Progenitor cell of endocrine pancreas (in vitro differentiated cells): ENCODE measurements at regions not wholly inside any gene's neighbourhood (a gene's known extent, or its start where the extent isn't known, plus 50 kb on each side); places are given as distances from the start of the nearest gene placed in this dataset.

Experiments used
- DNase-seq: peaks from one replicate; pipeline ENCODE4 v3.0.0; 2021; ENCODE audit warnings: low spot score; ENCODE audit not compliant: unreplicated experiment
- H3K27ac Mint-ChIP-seq: 2 replicates; pipeline ENCODE4 v1.8.0; 2021; ENCODE audit warnings: mild to moderate bottlenecking, moderate library complexity, mixed read lengths
- H3K27me3 Mint-ChIP-seq: 2 replicates; pipeline ENCODE4 v1.8.0; 2021; ENCODE audit warnings: mixed read lengths
- H3K36me3 Mint-ChIP-seq: 2 replicates; pipeline ENCODE4 v1.8.0; 2022; ENCODE audit warnings: mixed read lengths; ENCODE audit not compliant: insufficient read depth
- H3K4me1 Mint-ChIP-seq: 2 replicates; pipeline ENCODE4 v1.8.0; 2021; ENCODE audit warnings: low read depth, mixed read lengths
- H3K4me3 Mint-ChIP-seq: 2 replicates; pipeline ENCODE4 v1.8.0; 2021; ENCODE audit warnings: low read depth, mild to moderate bottlenecking, moderate library complexity, mixed read lengths
- H3K9me3 Mint-ChIP-seq: 2 replicates; pipeline ENCODE4 v1.8.0; 2021; ENCODE audit warnings: low read depth, mixed read lengths
- TF ChIP-seq, protein P1 (sequence below): fragments of 200-600 bp; sonication (generic); IDR thresholded peaks from one replicate; pipeline ENCODE4 v1.5.0; 2021; ENCODE audit warnings: antibody characterized with exemption, mild to moderate bottlenecking; ENCODE audit not compliant: unreplicated experiment

DNA sequence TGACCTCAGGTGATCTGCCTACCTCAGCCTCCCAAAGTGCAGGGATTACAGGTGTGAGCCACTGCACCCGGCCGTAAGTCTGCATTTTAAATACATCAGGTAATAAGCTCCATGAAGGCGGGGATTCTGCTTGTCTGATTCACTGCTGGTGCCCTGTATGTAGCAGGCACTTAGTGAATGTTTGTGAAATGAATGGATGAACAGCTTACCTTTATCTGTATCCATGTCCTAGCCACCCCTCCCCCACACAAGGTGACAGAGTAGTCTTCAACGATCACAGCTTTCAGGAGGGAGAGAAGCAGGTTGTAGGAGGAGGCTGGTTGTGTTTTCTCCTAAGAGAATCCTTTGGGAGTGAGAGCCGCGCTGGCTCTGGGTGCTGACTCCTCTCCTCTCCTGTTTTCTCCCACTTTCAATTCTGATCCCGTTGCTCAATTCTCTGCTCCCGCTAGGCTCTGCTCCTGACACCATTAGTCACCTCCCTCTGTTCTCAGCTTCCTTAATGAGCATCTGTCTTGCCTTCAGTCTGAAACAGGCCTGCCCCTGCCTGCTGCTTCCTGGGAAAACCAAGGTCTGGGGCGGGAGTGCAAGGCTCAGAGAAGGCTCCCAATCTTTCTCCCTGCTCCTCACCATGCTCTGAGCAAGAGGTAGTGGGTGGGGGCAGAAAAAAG, 88.8 kb upstream of the CTNNA1 start:
- Mint-ChIP-seq H3K27me3 (peaks cover 13% of the 10 kb centered on the region), H3K27ac (peak overlapping the region; percentile 53), H3K36me3 (no peaks in the 10 kb centered on the region), H3K9me3 (no peaks in the 10 kb centered on the region), H3K4me3 (no peak overlapping the region), H3K4me1 (peaks cover 10% of the 10 kb centered on the region)
- DNase-seq, result no peak
- TF ChIP-seq, protein P1, sequence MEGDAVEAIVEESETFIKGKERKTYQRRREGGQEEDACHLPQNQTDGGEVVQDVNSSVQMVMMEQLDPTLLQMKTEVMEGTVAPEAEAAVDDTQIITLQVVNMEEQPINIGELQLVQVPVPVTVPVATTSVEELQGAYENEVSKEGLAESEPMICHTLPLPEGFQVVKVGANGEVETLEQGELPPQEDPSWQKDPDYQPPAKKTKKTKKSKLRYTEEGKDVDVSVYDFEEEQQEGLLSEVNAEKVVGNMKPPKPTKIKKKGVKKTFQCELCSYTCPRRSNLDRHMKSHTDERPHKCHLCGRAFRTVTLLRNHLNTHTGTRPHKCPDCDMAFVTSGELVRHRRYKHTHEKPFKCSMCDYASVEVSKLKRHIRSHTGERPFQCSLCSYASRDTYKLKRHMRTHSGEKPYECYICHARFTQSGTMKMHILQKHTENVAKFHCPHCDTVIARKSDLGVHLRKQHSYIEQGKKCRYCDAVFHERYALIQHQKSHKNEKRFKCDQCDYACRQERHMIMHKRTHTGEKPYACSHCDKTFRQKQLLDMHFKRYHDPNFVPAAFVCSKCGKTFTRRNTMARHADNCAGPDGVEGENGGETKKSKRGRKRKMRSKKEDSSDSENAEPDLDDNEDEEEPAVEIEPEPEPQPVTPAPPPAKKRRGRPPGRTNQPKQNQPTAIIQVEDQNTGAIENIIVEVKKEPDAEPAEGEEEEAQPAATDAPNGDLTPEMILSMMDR, result no peak

DNA sequence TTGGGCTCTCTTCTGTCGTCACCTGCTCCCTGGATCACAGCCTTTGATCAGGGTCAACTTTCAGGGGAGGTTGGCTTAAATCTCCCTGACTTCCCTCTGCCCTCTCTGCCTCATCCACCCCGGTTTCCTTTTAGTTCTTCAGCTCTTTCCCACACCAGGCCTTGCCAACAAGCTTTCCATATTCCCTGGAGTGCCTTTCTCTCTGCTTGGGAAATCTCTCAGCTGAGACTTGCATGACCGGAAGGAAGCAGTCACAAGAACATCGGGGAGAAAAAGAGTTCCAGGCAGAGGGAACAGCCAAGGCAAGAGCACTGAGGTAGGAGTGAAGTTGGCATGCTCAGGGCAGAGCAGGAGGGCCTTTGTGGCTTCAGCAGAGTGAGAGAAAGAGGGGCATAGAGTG, 88.4 kb upstream of the HSPA9 start:
- TF ChIP-seq, protein P1, result no peak
- peaks cover 6% of the 10 kb centered on the region for H3K4me1 Mint-ChIP-seq
- peaks cover 15% of the 10 kb centered on the region for H3K27me3 Mint-ChIP-seq
- H3K36me3 Mint-ChIP-seq, result no peaks in the 10 kb centered on the region
- no peak for DNase-seq
- H3K27ac Mint-ChIP-seq, result peak overlapping the region; percentile 68
- no peaks in the 10 kb centered on the region for H3K9me3 Mint-ChIP-seq
- no peak overlapping the region for H3K4me3 Mint-ChIP-seq

DNA sequence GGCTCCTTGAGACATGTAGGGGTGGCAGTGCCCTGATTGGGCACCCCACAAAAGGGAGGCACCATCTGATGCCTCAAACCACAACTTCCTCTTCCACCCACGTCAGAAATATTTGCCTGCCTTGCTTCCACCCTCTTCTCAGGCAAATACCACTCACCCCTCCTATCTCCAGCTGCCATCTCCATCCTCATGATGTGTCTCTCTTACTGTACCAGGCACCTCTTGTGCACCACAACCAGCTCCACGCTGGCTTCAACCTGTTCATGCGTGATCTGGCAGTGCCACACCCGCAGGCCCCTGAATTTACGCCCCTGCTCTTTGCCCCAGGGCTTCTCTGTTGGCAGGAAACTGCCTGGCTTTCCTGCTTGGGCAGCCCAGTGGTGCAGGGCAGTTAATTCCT, 87.8 kb upstream of the HSPA9 start:
- H3K4me1 Mint-ChIP-seq, result peaks cover 6% of the 10 kb centered on the region
- no peak overlapping the region for H3K27ac Mint-ChIP-seq
- no peaks in the 10 kb centered on the region for H3K9me3 Mint-ChIP-seq
- H3K4me3 Mint-ChIP-seq, result no peak overlapping the region
- no peak for DNase-seq
- H3K27me3 Mint-ChIP-seq, result peaks cover 16% of the 10 kb centered on the region
- TF ChIP-seq, protein P1, result no peak
- H3K36me3 Mint-ChIP-seq, result no peaks in the 10 kb centered on the region

DNA sequence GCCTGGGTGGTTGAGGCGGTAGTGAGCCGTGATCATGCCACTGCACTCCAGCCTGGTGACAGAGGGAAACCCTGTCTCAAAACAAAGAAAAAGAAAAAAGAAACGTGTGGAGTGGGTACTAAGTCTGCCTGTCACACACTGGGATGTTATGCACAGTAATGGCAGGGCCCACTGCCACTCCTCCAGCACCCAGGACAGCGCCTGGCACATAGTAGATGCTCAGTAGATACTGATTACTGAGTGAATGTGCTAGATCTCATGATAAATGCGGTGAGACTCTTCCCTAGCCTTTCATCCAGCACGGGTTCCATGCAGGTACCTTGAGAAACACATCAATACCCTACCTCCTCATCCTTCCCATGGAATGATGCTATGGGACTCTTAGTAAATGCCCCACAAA, 87.4 kb upstream of the HSPA9 start:
- peaks cover 16% of the 10 kb centered on the region for H3K27me3 Mint-ChIP-seq
- H3K36me3 Mint-ChIP-seq, result no peaks in the 10 kb centered on the region
- TF ChIP-seq, protein P1, result no peak
- no peak overlapping the region for H3K27ac Mint-ChIP-seq
- no peak overlapping the region for H3K4me3 Mint-ChIP-seq
- no peaks in the 10 kb centered on the region for H3K9me3 Mint-ChIP-seq
- no peak for DNase-seq
- H3K4me1 Mint-ChIP-seq, result peaks cover 6% of the 10 kb centered on the region

DNA sequence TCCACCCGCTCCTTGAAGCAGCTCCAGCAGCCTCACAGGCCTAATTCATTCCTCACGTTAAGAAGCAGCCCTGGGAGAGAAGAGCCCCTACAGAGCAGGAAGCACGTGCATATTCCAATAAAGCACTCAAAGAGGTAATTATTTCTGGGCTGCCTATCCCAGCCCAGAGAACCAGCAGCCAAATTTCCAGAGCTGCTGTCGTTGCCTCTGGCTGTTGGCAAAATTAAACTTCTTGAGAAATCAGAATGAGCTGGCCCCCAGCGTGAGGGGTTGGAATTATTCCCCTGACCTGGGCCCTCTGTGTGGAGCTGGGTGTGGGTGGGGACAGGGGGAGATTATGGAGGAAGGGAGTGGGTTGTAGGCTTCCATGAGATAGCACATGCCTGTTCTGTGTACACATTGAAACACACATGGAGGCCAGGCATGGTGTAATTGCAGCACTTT, 86.8 kb upstream of the HSPA9 start:
- DNase-seq, result no peak
- TF ChIP-seq, protein P1, result no peak
- peaks cover 6% of the 10 kb centered on the region for H3K4me1 Mint-ChIP-seq
- H3K27ac Mint-ChIP-seq, result no peak overlapping the region
- H3K9me3 Mint-ChIP-seq, result no peaks in the 10 kb centered on the region
- H3K36me3 Mint-ChIP-seq, result no peaks in the 10 kb centered on the region
- H3K27me3 Mint-ChIP-seq, result peaks cover 16% of the 10 kb centered on the region
- H3K4me3 Mint-ChIP-seq, result no peak overlapping the region
